PC-9 (cell line): ENCODE measurements at regions not wholly inside any gene's neighbourhood (a gene's known extent, or its start where the extent isn't known, plus 50 kb on each side); places are given as distances from the start of the nearest gene placed in this dataset.

Source experiments
- CTCF ChIP-seq: fragments of 200-600 bp; sonication (generic); conservative IDR thresholded peaks from 2 replicates; pipeline ENCODE4 v1.6.1; 2017; ENCODE audit warnings: mixed run types, antibody characterized with exemption, mild to moderate bottlenecking, moderate library complexity
- EZH2 ChIP-seq: fragments of 200-600 bp; sonication (generic); IDR thresholded peaks from 2 replicates; pipeline ENCODE4 v1.8.0; 2017; ENCODE audit warnings: antibody characterized with exemption, low read depth

- TF ChIP-seq CTCF (no peak), EZH2 (no peak)
These were observed 905.7 kb upstream of the TENM4 start for GRCh38 chr11:80346353-80347059.
